Stimulated activated naive CD4-positive, alpha-beta T cell treated with Interleukin-2 at 50 U/mL for 16 hours (primary cell): ENCODE measurements at regions not wholly inside any gene's neighbourhood (a gene's known extent, or its start where the extent isn't known, plus 50 kb on each side); places are given as distances from the start of the nearest gene placed in this dataset.

ENCODE experiments used
- DNase-seq: peaks from one replicate; lab custom pipeline; 2025; lab: John Stamatoyannopoulos, UW

- DNase-seq = no peak
Measured at GRCh38 chr11:128327274-128327673, 260.1 kb downstream of the ETS1 start.

GRCh38 chr11:128326791-128327190, 260.6 kb downstream of the ETS1 start:
- peak; percentile 18 for DNase-seq

DNA sequence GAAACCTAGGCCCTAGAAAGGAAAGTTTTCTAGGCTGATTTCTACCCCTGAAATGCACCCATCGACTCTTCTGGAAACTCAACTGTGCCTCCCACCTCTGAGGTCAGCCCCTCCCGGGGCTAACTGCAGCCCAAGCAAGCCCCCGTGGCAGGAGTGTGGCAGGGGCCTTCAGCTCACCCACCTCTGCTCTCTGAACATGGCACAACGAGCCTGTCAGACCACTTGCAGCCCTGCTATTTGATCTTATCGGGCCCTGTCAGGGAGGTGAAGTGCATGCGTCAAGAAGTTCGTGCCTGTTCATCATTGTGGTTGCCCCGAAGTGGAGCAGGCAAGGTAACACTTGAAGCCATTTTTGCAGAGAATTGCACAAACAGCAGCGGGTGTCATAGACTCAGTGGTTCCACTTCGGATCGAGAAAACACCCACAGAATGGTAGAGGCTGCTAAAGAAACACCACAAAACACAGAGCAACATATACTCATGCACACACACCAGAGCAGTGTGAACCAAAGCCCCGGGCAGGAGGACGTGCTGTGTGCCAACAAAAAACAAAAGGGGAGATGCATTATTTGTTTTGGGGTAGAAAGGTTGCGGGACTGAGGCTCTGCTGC, 262.7 kb downstream of the ETS1 start:
- peak; percentile 86 for DNase-seq

- DNase-seq = peak; percentile 50
Measured at GRCh38 chr11:128324051-128324481, 263.3 kb downstream of the ETS1 start.

DNA sequence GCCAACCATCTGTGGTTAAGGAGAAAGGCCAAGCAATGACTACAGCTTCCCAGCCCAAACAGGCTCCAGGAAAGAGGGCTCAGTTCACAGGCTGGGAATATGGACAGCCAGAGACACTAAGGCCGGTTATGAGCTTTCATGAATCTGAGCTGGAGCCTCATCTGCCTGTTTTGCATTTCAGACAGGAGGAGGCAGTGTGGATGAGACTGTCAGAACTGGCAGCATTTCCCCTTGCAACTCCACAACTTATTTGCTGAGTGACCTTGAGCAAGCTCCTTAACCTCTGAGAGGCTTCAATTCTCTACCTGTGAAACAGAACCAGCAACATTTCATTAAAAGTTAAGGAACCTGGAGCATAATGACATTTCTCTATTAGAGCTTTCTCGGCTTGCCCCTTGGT, 264.0 kb downstream of the ETS1 start:
- DNase-seq = no peak

DNA sequence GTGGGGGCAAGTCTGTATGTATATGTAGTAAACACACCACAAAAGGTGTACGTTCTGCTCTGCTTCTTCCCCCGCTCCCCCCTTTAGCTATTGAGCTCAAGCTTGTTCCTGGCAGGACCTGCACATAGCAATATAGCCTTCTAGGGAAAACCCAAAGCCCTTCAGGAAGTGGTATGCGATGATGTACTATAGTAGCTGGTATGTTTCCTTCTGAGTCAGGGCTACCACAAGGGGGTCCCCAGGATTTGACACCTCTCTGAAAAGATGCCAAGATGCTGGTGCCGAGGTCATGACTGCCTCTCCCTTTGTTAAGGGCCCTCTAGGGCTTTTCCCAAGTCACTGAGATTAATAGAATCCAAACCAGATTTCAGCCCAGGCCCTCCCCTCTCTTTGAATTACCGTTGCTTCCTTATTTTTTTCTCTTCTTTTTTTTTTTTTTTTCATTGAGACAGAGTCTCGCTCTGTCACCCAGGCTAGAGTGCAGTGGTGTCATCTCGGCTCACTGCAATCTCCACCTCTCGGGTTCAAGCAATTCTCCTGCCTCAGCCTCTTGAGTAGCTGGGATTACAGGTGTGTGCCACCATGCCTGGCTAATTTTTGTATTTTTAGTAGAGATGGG, 268.4 kb downstream of the ETS1 start:
- peak; percentile 64 for DNase-seq

DNA sequence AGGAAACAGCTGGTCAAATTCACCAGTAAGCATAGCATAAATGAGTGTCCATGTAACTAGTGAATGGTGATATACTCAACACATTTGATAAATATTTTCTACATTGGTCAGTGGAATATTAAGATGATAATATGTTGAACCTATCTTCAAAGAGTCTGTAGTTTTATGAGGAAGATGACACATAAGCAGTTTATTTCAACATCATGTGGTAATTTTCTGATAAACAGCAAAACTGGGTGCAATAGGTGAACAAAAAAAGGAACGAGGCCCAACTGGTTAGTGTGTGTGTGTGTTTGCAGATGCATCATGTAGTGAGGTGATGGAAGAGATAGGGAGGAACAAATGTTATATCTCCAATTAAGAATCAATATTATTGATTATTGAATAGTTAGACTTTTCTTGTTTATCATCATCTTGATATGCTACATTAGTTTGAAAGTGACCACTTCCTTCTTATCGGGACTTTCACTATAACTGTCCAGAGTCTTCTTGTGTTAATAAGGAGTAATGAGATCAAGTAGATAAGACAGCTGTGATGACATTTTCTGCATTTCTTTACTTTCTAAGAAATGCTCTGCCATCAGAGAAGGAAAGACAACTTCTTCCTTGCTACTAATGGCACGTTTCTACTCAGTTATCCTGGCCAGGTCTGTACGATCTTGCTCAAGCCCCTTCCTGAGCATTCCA, 270.7 kb downstream of the ETS1 start:
- no peak for DNase-seq

DNA sequence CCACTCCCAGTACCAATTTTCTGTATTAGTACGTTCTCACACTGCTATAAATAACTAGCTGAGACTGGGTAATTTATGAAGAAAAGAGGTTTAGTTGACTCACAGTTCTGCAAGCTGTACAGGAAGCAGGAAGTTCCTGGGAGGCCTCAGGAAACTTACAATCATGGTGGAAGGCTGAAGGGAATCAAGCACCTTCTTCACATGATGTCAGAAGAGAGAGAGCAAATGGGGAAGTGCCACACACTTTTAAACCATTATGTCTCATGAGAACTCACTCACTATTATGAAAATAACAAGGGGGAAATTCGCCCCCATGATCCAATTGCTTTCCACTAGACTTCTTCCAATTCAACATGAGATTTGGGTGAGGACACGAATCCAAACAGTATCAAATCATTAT, 271.4 kb downstream of the ETS1 start:
- DNase-seq = no peak

DNA sequence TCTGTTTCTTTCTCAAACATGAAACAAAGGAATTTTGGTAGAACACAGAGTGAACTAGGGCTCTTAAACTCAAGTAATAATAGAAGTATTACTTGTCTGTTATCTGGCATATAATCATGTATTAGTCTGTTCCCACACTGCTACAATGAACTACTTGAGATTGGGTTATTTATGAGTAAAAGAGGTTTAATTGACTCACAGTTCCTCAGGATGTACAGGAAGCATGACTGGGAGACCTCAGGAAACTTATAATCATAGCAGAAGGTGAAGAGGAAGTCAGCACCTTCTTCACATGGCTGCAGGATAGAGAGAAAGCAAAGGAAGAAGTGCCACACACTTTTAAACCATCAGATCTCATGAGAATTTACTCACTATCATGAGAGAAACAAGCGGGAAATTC, 273.4 kb downstream of the ETS1 start:
- no peak for DNase-seq

DNA sequence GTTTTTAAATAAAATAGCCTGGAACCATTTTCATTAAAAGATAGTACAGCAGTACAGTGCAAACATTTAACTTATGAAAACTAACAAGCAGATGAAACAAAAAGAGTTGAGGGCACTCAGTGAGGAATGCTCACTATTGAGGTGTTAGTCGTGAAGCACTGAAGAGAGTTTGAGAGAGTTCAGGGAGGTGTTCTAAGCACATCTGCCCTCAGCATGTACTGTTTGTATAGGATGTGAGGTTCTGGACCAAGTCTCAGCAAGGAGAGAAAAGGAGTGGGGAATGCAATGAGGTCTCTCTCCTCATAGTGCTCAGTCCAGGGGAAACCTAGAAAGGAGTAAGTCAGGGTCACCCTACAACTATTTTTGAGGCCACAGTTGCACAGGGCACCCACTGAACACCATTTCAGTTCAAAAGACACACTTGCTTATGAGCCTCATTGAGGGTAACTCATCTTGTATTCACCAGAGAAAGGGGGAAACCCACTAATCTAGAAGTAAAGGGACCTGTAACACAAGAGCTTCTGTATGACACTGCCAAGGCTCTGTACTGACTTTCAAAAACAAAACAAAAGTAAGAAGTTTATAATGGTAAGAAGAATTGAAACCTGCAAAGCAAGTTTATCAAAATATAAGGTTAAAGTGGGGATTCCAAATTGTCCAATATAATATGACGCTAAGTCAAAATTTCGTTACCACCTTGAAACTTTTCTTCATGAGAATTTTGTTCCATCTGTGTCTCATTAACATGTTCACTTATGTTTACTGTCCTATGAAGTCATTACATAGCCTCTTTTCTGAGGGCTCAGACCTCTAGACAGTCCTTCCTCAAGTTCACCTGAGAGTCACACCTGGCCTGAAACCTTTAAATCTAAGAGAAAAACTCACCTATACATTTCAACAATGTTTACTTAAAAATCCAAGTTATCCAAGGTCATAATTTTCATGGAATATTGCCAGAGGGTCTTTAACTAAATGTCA, 275.3 kb downstream of the ETS1 start:
- DNase-seq = no peak

DNA sequence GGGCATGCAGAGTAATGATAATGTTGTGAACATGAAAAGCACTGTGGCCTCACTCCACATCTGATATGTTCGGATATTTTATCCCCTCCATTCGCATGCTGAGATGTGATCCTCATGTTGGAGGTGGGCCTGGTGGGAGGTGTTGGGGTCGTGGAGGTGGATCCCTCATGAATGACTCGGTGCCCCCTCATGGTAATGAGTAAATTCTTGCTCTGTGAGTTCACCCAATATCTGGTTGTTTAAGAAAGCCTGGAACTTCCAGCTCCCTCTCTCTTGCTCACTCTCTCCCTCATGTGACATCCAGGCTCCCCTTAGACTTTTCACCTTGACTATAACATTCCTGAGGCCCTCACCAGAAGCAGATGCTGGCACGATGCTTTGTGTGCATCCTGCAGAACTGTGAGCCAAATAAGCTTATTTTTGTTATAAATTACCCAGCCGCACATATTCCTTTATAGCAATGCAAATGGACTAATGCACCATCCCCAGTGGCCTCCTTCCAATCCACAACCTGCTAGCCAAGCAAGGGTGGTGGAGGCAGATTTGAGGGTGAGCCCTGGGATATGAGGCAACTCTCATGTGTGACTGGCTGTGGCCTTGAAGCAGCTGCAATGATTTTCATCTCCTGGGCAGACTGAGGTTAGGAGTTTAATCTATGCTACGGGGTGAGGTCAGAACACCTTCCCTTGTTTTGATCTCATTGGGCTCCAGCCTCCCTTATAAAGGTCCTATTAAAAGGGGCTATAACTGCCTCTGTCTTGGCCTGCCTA, 276.5 kb downstream of the ETS1 start:
- no peak for DNase-seq

GRCh38 chr11:128310005-128310404, 277.4 kb downstream of the ETS1 start:
- DNase-seq = no peak

- DNase-seq = no peak
Measured at GRCh38 chr11:128308794-128309193, 278.6 kb downstream of the ETS1 start.

DNA sequence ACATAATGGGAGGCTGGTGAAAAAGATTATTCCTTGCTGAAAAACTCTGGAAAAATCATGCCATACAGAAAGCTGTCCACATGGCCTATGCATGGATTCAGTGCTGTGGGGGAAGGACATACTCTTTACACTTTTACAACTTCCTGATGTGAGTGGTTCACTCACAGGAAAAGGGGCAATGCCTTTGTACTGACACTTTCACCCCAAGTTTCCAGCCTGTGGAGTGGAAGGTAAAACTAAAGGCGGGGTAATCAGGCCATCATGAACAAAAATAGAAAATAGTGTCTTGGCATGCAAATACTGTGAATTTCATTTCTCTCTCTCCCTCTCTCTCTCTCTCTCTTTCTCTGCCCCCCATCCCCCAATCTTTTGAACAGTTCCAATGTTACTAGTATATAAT, 281.8 kb downstream of the ETS1 start:
- DNase-seq = no peak

DNA sequence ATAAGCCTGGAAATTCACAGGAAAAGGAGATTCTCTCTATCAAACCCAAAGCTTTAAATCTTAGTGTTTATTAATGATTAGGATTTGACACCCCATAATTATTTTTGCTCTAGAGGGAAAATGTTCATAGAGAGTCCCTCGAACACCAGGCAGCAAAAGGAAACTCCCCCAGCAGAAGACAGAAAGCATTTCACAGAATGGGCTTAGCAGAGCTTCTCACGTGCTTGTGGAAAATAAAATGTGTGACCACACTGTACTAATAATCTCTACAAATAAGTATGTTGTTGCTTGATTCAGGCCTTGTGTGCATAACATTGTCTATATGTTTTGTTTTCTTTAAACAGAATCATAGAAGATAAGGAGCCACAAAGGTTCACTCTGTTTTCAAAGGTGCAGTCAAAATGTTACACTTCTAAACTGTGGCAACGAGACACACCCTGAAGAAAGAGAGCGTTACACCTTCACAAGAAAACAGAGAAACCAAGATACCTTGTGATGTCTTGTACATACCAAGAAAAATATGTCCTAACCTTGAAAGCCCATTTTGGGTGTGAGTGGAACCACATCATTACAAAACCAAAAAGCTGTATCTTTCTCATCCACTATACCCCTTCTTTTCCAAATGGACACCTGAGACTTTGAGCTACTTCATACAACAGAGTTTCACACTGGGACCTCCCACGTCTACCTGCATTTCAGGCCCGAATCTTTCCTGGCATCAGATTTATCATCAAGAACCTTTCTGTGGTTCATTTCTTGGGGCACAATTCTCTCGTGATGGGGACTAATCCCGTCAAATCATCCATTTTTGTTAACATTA, 282.5 kb downstream of the ETS1 start:
- DNase-seq = no peak

- DNase-seq = no peak
Measured at GRCh38 chr11:128304116-128304515, 283.2 kb downstream of the ETS1 start.

GRCh38 chr11:128303383-128303782, 284.0 kb downstream of the ETS1 start:
- DNase-seq = no peak

DNA sequence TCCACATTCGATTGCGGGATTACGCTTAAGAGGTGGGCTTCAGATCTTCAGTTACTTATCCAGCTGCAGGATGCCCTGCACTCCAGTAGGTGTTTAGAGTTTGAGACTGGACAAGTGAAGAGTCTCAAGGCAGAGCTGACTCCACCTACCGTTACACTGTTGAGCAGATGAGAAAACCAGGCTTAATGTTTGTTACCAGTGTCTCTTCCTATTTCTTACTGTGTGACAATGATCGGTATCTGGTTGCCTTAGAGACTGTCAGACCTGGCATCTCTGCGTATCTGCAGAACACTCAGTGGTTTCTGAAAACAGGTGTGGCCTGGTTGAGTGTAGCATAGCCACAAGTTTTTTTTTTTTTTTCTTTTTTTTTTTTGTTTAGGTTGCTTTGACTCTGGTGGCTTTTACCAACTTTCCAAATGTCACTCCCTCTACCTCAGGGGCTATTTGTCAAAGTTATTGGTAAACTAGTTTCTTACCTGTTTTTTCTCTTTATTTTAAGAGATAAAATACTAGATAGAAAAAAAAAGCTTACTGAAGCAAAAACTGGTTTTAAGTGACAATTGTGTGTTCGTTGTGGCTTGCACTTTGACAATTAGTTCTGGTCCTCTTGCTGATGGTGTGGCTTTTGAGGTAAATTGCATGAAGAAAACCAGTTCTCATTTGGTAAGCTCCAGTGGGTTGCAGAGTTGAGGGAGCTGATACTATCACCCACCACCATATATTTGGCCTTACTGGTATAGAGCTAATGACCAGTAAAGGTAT, 284.8 kb downstream of the ETS1 start:
- peak; percentile 65 for DNase-seq

GRCh38 chr11:128301756-128302155, 285.6 kb downstream of the ETS1 start:
- DNase-seq = no peak

- DNase-seq = no peak
Measured at GRCh38 chr11:128300785-128301184, 286.6 kb downstream of the ETS1 start.
